MM.1S (cell line): ENCODE measurements at regions not wholly inside any gene's neighbourhood (a gene's known extent, or its start where the extent isn't known, plus 50 kb on each side); places are given as distances from the start of the nearest gene placed in this dataset.

Experiments used
- DNase-seq: peaks from one replicate; pipeline ENCODE4 v3.0.0-alpha.2; 2015
- H2AFZ ChIP-seq: fragments of 300-600 bp; sonication (generic); 2 replicates; pipeline ENCODE4 v1.6.0; 2016; ENCODE audit warnings: antibody characterized with exemption, low read length
- H3F3A ChIP-seq: fragments of 300-600 bp; sonication (generic); 2 replicates; pipeline ENCODE4 v1.6.1; 2016; ENCODE audit warnings: mild to moderate bottlenecking, antibody characterized with exemption, low read length, moderate library complexity, mixed read lengths; ENCODE audit not compliant: insufficient read depth
- H3K27ac ChIP-seq: fragments of 300-600 bp; sonication (generic); 2 replicates; pipeline ENCODE4 v1.5.1; 2016; ENCODE audit warnings: mild to moderate bottlenecking, low read length
- H3K27me3 ChIP-seq: fragments of 300-600 bp; sonication (generic); replicated peaks from 2 replicates; pipeline ENCODE4 v1.6.0; 2016; ENCODE audit warnings: low read length; ENCODE audit not compliant: insufficient read depth
- H3K36me3 ChIP-seq: fragments of 300-600 bp; sonication (generic); replicated peaks from 2 replicates; pipeline ENCODE4 v1.6.1; 2016; ENCODE audit warnings: mild to moderate bottlenecking, low read length, mixed read lengths; ENCODE audit not compliant: insufficient read depth
- H3K4me1 ChIP-seq: fragments of 300-600 bp; sonication (generic); 2 replicates; pipeline ENCODE4 v1.6.1; 2016; ENCODE audit warnings: low read length, mixed read lengths
- H3K4me2 ChIP-seq: fragments of 300-600 bp; sonication (generic); 2 replicates; pipeline ENCODE4 v1.6.0; 2016; ENCODE audit warnings: low read depth, low read length
- H3K4me3 ChIP-seq: fragments of 300-600 bp; sonication (generic); 2 replicates; pipeline ENCODE4 v1.5.1; 2016; ENCODE audit warnings: low read length, mixed read lengths
- H3K79me2 ChIP-seq: fragments of 300-600 bp; sonication (generic); 2 replicates; pipeline ENCODE4 v1.6.1; 2016; ENCODE audit warnings: mixed run types, low read length, mixed read lengths
- H3K9ac ChIP-seq: fragments of 300-600 bp; sonication (generic); 2 replicates; pipeline ENCODE4 v1.6.1; 2016; ENCODE audit warnings: low read length, mixed read lengths
- H3K9me2 ChIP-seq: fragments of 300-600 bp; sonication (generic); replicated peaks from 2 replicates; pipeline ENCODE4 v1.6.1; 2016; ENCODE audit warnings: mild to moderate bottlenecking, low read length, mixed read lengths; ENCODE audit not compliant: insufficient read depth
- H3K9me3 ChIP-seq: fragments of 300-600 bp; sonication (generic); replicated peaks from 2 replicates; pipeline ENCODE4 v1.6.1; 2016; ENCODE audit warnings: mild to moderate bottlenecking, low read length, mixed read lengths; ENCODE audit not compliant: insufficient read depth
- H4K20me1 ChIP-seq: fragments of 300-600 bp; sonication (generic); 2 replicates; pipeline ENCODE4 v1.6.1; 2016; ENCODE audit warnings: mild to moderate bottlenecking, low read length, moderate library complexity, mixed read lengths; ENCODE audit not compliant: insufficient read depth
- CTCF ChIP-seq: fragments of 300-600 bp; sonication (generic); IDR thresholded peaks from 2 replicates; pipeline ENCODE4 v1.5.1; 2016; ENCODE audit warnings: antibody characterized with exemption, low read length, mixed read lengths
- EZH2 ChIP-seq: fragments of 300-600 bp; sonication (generic); optimal IDR thresholded peaks from 2 replicates; pipeline ENCODE3; 2017; ENCODE audit warnings: low read depth, mild to moderate bottlenecking, antibody characterized with exemption, low read length, mixed read lengths
- EZH2phosphoT487 ChIP-seq: fragments of 300-600 bp; sonication (generic); IDR thresholded peaks from 2 replicates; pipeline ENCODE4 v1.6.1; 2018; ENCODE audit warnings: antibody characterized with exemption, low read length

- H3K9me3 ChIP-seq = no peaks in the 10 kb centered on the region
- H3K4me3 ChIP-seq = no peak overlapping the region
- DNase-seq = no peak
- H3K9me2 ChIP-seq = no peaks in the 10 kb centered on the region
- H3K36me3 ChIP-seq = no peaks in the 10 kb centered on the region
- H2AFZ ChIP-seq = no peak overlapping the region
- H3F3A ChIP-seq = no peaks in the 10 kb centered on the region
- H4K20me1 ChIP-seq = no peaks in the 10 kb centered on the region
- no peak overlapping the region for H3K9ac ChIP-seq
- H3K27ac ChIP-seq = no peak overlapping the region
- H3K27me3 ChIP-seq = peaks cover 90% of the 10 kb centered on the region
- H3K79me2 ChIP-seq = no peaks in the 10 kb centered on the region
- H3K4me2 ChIP-seq = no peak overlapping the region
- no peaks in the 10 kb centered on the region for H3K4me1 ChIP-seq
- TF ChIP-seq EZH2phosphoT487 = no peak
- no peak for TF ChIP-seq CTCF
- TF ChIP-seq EZH2 = no peak
Measured at GRCh38 chr17:77794846-77795245, 163.7 kb upstream of the TNRC6C start.

- Histone ChIP-seq H3K27me3 (peaks cover 88% of the 10 kb centered on the region), H3K9me2 (no peaks in the 10 kb centered on the region), H4K20me1 (no peaks in the 10 kb centered on the region), H3K79me2 (no peaks in the 10 kb centered on the region), H3F3A (no peaks in the 10 kb centered on the region), H3K4me3 (no peak overlapping the region), H3K4me1 (no peaks in the 10 kb centered on the region), H3K9ac (no peak overlapping the region), H2AFZ (no peak overlapping the region), H3K36me3 (no peaks in the 10 kb centered on the region), H3K27ac (no peak overlapping the region), H3K4me2 (no peak overlapping the region), H3K9me3 (no peaks in the 10 kb centered on the region)
- no peak for TF ChIP-seq EZH2phosphoT487
- TF ChIP-seq CTCF = no peak
- TF ChIP-seq EZH2 = no peak
- no peak for DNase-seq
Measured at GRCh38 chr17:77795685-77796084, 162.8 kb upstream of the TNRC6C start.

- Histone ChIP-seq H3F3A (no peaks in the 10 kb centered on the region), H3K9me2 (no peaks in the 10 kb centered on the region), H3K79me2 (no peaks in the 10 kb centered on the region), H3K36me3 (no peaks in the 10 kb centered on the region), H3K9me3 (no peaks in the 10 kb centered on the region), H3K4me2 (no peak overlapping the region), H3K27me3 (peaks cover 92% of the 10 kb centered on the region), H4K20me1 (no peaks in the 10 kb centered on the region), H2AFZ (no peak overlapping the region), H3K9ac (no peak overlapping the region), H3K4me3 (no peak overlapping the region), H3K27ac (no peak overlapping the region), H3K4me1 (no peaks in the 10 kb centered on the region)
- TF ChIP-seq CTCF (no peak), EZH2 (no peak), EZH2phosphoT487 (no peak)
- DNase-seq = no peak
Measured at GRCh38 chr17:77796176-77796860, 162.2 kb upstream of the TNRC6C start.
